ENCODE measurements at regions not wholly inside any gene's neighbourhood (a gene's known extent, or its start where the extent isn't known, plus 50 kb on each side); places are given as distances from the start of the nearest gene placed in this dataset.

- TF ChIP-seq CTCF (conservative IDR thresholded peaks at IDR 0.05; ENCODE audit: low read length) (no peak), EZH2phosphoT487 (IDR thresholded peaks at IDR 0.05; ENCODE audit: borderline replicate concordance, low read depth, low read length) (no peak)
Observed at GRCh38 chr10:56874950-56875349, 513.9 kb upstream of the ZWINT start.
